Liver (tissue), 3 donors: ENCODE measurements at regions not wholly inside any gene's neighbourhood (a gene's known extent, or its start where the extent isn't known, plus 50 kb on each side); places are given as distances from the start of the nearest gene placed in this dataset.

Experiments used
- RAD21 ChIP-seq, 2 donors: IDR thresholded peaks; 2 replicates each; pipeline ENCODE4 v1.6.1; 2016; ENCODE audit warnings: antibody characterized with exemption in 2 of 2, mild to moderate bottlenecking in 2 of 2
- SP1 ChIP-seq: IDR thresholded peaks from 2 replicates; pipeline ENCODE4 v1.6.1; 2018; ENCODE audit warnings: antibody characterized with exemption, mild to moderate bottlenecking
- TAF1 ChIP-seq: conservative IDR thresholded peaks from 2 replicates; pipeline ENCODE4 v1.6.1; 2016; ENCODE audit warnings: antibody characterized with exemption, mild to moderate bottlenecking
- YY1 ChIP-seq: IDR thresholded peaks from 2 replicates; pipeline ENCODE4 v1.6.1; 2016; ENCODE audit warnings: antibody characterized with exemption, mild to moderate bottlenecking
- TF ChIP-seq, protein P1 (sequence below): fragments of 150-350 bp; IDR thresholded peaks from 2 replicates; pipeline ENCODE4 v1.5.1; 2017; ENCODE audit warnings: improper control_type of control experiment, low read depth, low read length; ENCODE audit not compliant: missing input control
- TF ChIP-seq, protein P2 (sequence below): IDR thresholded peaks from 2 replicates; pipeline ENCODE4 v1.6.1; 2016; ENCODE audit warnings: antibody characterized with exemption, mild to moderate bottlenecking
- TF ChIP-seq, protein P3 (sequence below): IDR thresholded peaks from 2 replicates; pipeline ENCODE4 v1.6.1; 2016; ENCODE audit warnings: antibody characterized with exemption
- donor health status: healthy.
- donor health status: healthy.

GRCh38 chr22:23409976-23410375 is 170.1 kb downstream of the IGLL1 start:
- TF ChIP-seq, protein P1, sequence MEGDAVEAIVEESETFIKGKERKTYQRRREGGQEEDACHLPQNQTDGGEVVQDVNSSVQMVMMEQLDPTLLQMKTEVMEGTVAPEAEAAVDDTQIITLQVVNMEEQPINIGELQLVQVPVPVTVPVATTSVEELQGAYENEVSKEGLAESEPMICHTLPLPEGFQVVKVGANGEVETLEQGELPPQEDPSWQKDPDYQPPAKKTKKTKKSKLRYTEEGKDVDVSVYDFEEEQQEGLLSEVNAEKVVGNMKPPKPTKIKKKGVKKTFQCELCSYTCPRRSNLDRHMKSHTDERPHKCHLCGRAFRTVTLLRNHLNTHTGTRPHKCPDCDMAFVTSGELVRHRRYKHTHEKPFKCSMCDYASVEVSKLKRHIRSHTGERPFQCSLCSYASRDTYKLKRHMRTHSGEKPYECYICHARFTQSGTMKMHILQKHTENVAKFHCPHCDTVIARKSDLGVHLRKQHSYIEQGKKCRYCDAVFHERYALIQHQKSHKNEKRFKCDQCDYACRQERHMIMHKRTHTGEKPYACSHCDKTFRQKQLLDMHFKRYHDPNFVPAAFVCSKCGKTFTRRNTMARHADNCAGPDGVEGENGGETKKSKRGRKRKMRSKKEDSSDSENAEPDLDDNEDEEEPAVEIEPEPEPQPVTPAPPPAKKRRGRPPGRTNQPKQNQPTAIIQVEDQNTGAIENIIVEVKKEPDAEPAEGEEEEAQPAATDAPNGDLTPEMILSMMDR = no peak
- TF ChIP-seq RAD21 (IDR thresholded peaks at IDR 0.05) (no peak), YY1 (no peak), SP1 (no peak), TAF1 (no peak)
- TF ChIP-seq, protein P2, sequence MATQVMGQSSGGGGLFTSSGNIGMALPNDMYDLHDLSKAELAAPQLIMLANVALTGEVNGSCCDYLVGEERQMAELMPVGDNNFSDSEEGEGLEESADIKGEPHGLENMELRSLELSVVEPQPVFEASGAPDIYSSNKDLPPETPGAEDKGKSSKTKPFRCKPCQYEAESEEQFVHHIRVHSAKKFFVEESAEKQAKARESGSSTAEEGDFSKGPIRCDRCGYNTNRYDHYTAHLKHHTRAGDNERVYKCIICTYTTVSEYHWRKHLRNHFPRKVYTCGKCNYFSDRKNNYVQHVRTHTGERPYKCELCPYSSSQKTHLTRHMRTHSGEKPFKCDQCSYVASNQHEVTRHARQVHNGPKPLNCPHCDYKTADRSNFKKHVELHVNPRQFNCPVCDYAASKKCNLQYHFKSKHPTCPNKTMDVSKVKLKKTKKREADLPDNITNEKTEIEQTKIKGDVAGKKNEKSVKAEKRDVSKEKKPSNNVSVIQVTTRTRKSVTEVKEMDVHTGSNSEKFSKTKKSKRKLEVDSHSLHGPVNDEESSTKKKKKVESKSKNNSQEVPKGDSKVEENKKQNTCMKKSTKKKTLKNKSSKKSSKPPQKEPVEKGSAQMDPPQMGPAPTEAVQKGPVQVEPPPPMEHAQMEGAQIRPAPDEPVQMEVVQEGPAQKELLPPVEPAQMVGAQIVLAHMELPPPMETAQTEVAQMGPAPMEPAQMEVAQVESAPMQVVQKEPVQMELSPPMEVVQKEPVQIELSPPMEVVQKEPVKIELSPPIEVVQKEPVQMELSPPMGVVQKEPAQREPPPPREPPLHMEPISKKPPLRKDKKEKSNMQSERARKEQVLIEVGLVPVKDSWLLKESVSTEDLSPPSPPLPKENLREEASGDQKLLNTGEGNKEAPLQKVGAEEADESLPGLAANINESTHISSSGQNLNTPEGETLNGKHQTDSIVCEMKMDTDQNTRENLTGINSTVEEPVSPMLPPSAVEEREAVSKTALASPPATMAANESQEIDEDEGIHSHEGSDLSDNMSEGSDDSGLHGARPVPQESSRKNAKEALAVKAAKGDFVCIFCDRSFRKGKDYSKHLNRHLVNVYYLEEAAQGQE = no peak
- TF ChIP-seq, protein P3, sequence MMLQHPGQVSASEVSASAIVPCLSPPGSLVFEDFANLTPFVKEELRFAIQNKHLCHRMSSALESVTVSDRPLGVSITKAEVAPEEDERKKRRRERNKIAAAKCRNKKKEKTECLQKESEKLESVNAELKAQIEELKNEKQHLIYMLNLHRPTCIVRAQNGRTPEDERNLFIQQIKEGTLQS = no peak
